Keratinocyte (primary cell): ENCODE measurements at regions not wholly inside any gene's neighbourhood (a gene's known extent, or its start where the extent isn't known, plus 50 kb on each side); places are given as distances from the start of the nearest gene placed in this dataset.

Experiments used
- CTCF ChIP-seq, 3 experiments: IDR thresholded peaks in 1 of 3; conservative IDR thresholded peaks in 1 of 3; optimal IDR thresholded peaks in 1 of 3; 2 replicates in 2 of 3; 3 replicates in 1 of 3; pipeline versions ENCODE3 to v1.5.1; 2011; ENCODE audit warnings: low read length in 3 of 3, mild to moderate bottlenecking in 3 of 3, moderate library complexity in 2 of 3, control low read depth in 1 of 3, inconsistent platforms in 1 of 3; ENCODE audit not compliant: insufficient read depth in 2 of 3; ENCODE audit errors: extremely low read depth in 1 of 3
- EZH2 ChIP-seq: IDR thresholded peaks from one replicate; pipeline ENCODE4 v1.6.1; 2012; ENCODE audit warnings: inconsistent platforms, mild to moderate bottlenecking, low read length, moderate library complexity

- TF ChIP-seq CTCF (optimal IDR thresholded peaks at IDR 0.05 in 1 of 3, IDR thresholded peaks at IDR 0.05 in 1 of 3, conservative IDR thresholded peaks at IDR 0.05 in 1 of 3; ENCODE audit: extremely low read depth in 1 of 3, insufficient read depth in 2 of 3, low read length in 3 of 3) (no peak), EZH2 (no peak)
Measured at GRCh38 chr4:179595671-179596410, 2153.6 kb upstream of the AGA start.
